Neural progenitor cell (in vitro differentiated cells): ENCODE measurements at regions not wholly inside any gene's neighbourhood (a gene's known extent, or its start where the extent isn't known, plus 50 kb on each side); places are given as distances from the start of the nearest gene placed in this dataset.

Experiments used
- DNase-seq: peaks from one replicate; pipeline ENCODE4 v3.0.0-alpha.2; 2016; ENCODE audit warnings: low spot score
- H2AFZ ChIP-seq: fragments of 200-600 bp; sonication (generic); replicated peaks from 2 replicates; pipeline ENCODE4 v1.6.1; 2016; ENCODE audit warnings: antibody characterized with exemption
- H3F3A ChIP-seq: fragments of 200-600 bp; sonication (generic); 2 replicates; pipeline ENCODE4 v1.6.1; 2016; ENCODE audit warnings: antibody characterized with exemption, low read depth
- H3K27ac ChIP-seq: fragments of 200-600 bp; sonication (generic); 2 replicates; pipeline ENCODE4 v1.5.1; 2016; ENCODE audit warnings: mild to moderate bottlenecking
- H3K27me3 ChIP-seq: fragments of 200-600 bp; sonication (generic); 2 replicates; pipeline ENCODE4 v1.6.1; 2016; ENCODE audit warnings: mild to moderate bottlenecking, moderate library complexity
- H3K36me3 ChIP-seq: fragments of 200-600 bp; sonication (generic); 2 replicates; pipeline ENCODE4 v1.5.1; 2016
- H3K4me1 ChIP-seq: fragments of 200-600 bp; sonication (generic); 2 replicates; pipeline ENCODE4 v1.6.1; 2016; ENCODE audit warnings: mixed run types
- H3K4me2 ChIP-seq: fragments of 200-600 bp; sonication (generic); 2 replicates; pipeline ENCODE4 v1.6.1; 2016
- H3K4me3 ChIP-seq: fragments of 200-600 bp; sonication (generic); 2 replicates; pipeline ENCODE4 v1.5.1; 2016
- H3K79me2 ChIP-seq: fragments of 200-600 bp; sonication (generic); 2 replicates; pipeline ENCODE4 v1.6.1; 2016; ENCODE audit warnings: low read depth
- H3K9ac ChIP-seq: fragments of 200-600 bp; sonication (generic); 2 replicates; pipeline ENCODE4 v1.6.1; 2016
- H3K9me3 ChIP-seq: fragments of 200-600 bp; sonication (generic); 2 replicates; pipeline ENCODE4 v1.5.1; 2016; ENCODE audit warnings: low read depth
- H4K20me1 ChIP-seq: fragments of 200-600 bp; sonication (generic); 2 replicates; pipeline ENCODE4 v1.6.1; 2016; ENCODE audit warnings: low read depth
- H3K27ac Mint-ChIP-seq: 3 replicates; pipeline ENCODE4 v1.8.0; 2021; ENCODE audit warnings: mixed read lengths
- H3K27me3 Mint-ChIP-seq: 2 replicates; pipeline ENCODE4 v1.8.0; 2022; ENCODE audit warnings: low read depth, mild to moderate bottlenecking, inconsistent platforms, moderate library complexity, mixed read lengths; ENCODE audit not compliant: insufficient read depth
- H3K36me3 Mint-ChIP-seq: 3 replicates; pipeline ENCODE4 v1.8.0; 2021; ENCODE audit warnings: mixed read lengths
- H3K4me1 Mint-ChIP-seq: 3 replicates; pipeline ENCODE4 v1.8.0; 2021; ENCODE audit warnings: mixed read lengths
- H3K4me3 Mint-ChIP-seq: 3 replicates; pipeline ENCODE4 v1.8.0; 2021; ENCODE audit warnings: mild to moderate bottlenecking, moderate library complexity, mixed read lengths
- H3K9me3 Mint-ChIP-seq: 3 replicates; pipeline ENCODE4 v1.8.0; 2020; ENCODE audit warnings: mixed read lengths
- EZH2 ChIP-seq: fragments of 200-600 bp; sonication (generic); IDR thresholded peaks from 2 replicates; pipeline ENCODE4 v1.6.1; 2017; ENCODE audit warnings: antibody characterized with exemption, mild to moderate bottlenecking, moderate library complexity
- EZH2phosphoT487 ChIP-seq: fragments of 200-600 bp; sonication (generic); IDR thresholded peaks from 2 replicates; pipeline ENCODE4 v1.6.1; 2017; ENCODE audit warnings: antibody characterized with exemption
- TF ChIP-seq, protein P1 (sequence below): fragments of 200-600 bp; sonication (generic); IDR thresholded peaks from 2 replicates; pipeline ENCODE4 v1.5.1; 2017; ENCODE audit warnings: antibody characterized with exemption, mild to moderate bottlenecking

DNA sequence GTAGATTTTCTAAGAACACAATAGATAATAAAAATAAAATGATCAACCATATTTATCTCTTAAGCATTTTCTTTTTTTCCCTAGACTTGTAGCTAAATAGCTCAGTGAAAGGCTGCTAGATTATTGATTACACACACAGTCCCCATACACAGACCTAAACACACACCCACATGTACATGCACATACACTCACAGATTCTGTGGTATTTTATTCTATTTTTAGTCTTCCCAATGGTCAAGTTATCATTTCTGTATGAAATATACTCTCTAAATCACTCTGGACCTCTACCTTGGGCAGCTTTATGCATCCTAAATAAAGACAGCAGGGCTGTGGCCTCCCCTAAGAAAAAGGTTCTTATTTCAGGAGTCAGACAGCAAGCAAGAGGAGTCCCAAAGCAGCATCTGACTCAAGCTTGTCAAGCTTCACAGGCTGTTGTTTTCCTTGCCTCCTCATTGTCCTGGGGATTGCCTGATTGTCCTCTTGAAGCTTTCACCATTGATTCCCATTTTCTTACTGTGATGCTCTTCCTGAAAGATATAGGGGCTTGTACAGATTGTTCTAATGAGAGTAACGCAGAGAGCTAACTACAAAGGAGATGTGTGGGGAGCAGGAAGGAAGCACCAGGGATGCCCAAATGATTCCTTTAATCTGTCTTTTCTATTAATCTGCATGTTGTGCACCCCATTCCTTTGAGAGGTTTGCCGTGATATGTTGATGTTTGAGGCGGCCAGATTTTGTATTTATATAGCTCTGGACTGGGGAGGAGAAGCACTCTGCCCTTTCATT, 986.5 kb downstream of the PCDH17 start:
- TF ChIP-seq, protein P1, sequence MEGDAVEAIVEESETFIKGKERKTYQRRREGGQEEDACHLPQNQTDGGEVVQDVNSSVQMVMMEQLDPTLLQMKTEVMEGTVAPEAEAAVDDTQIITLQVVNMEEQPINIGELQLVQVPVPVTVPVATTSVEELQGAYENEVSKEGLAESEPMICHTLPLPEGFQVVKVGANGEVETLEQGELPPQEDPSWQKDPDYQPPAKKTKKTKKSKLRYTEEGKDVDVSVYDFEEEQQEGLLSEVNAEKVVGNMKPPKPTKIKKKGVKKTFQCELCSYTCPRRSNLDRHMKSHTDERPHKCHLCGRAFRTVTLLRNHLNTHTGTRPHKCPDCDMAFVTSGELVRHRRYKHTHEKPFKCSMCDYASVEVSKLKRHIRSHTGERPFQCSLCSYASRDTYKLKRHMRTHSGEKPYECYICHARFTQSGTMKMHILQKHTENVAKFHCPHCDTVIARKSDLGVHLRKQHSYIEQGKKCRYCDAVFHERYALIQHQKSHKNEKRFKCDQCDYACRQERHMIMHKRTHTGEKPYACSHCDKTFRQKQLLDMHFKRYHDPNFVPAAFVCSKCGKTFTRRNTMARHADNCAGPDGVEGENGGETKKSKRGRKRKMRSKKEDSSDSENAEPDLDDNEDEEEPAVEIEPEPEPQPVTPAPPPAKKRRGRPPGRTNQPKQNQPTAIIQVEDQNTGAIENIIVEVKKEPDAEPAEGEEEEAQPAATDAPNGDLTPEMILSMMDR = no peak
- TF ChIP-seq EZH2 (no peak), EZH2phosphoT487 (no peak)
- peak overlapping the region; percentile 19 for H3K4me3 Mint-ChIP-seq
- H3K4me1 Mint-ChIP-seq = peaks cover 39% of the 10 kb centered on the region
- H3K36me3 Mint-ChIP-seq = no peaks in the 10 kb centered on the region
- H3K27me3 Mint-ChIP-seq = no peaks in the 10 kb centered on the region
- Histone ChIP-seq H3K36me3 (no peaks in the 10 kb centered on the region), H3K9me3 (no peaks in the 10 kb centered on the region), H3K9ac (no peak overlapping the region), H3K27me3 (no peaks in the 10 kb centered on the region), H3K79me2 (no peaks in the 10 kb centered on the region), H3F3A (peaks cover 25% of the 10 kb centered on the region), H4K20me1 (no peaks in the 10 kb centered on the region), H3K4me1 (peaks cover 44% of the 10 kb centered on the region), H2AFZ (no peak overlapping the region), H3K27ac (peak overlapping the region; percentile 38), H3K4me3 (no peak overlapping the region), H3K4me2 (peak overlapping the region; percentile 49)
- peak; percentile 52 for DNase-seq
- peak overlapping the region; percentile 96 for H3K27ac Mint-ChIP-seq
- H3K9me3 Mint-ChIP-seq = peaks cover 1% of the 10 kb centered on the region

DNA sequence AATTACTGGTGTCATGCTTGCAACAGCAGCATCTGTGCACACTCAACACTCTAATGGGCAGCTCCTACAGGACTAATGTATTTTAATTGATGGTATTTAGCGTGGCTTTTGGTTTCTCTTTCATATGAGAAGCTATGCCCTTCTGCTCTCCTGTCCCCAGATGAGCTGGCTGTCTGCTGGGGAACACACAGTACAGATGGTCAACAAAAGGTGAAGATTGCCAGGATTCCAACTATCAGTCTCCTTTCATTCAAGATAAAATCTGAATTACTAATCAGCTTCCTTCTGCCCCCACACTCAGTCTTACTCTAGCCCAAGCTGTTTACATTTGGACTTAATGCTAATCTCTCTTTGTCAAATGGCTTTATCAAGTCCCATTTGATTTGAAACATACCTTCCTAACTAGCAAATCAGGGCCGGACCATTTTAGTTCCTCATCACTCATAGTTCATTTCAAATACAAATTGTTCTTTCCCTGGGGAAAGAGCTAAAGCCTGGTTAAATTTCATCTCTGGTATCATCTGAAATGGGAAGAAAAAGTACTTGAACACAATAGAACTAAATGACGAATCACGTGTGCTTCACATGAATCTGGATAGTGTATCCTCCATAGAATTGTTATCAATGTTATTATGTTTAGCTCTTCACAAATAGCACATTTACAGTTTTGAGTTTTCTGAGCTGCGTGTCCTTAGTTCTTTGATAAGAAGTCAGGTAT, 988.0 kb downstream of the PCDH17 start:
- no peaks in the 10 kb centered on the region for H3K27me3 ChIP-seq
- Mint-ChIP-seq H3K27ac (peak overlapping the region; percentile 76), H3K4me1 (peaks cover 39% of the 10 kb centered on the region), H3K36me3 (no peaks in the 10 kb centered on the region), H3K27me3 (no peaks in the 10 kb centered on the region), H3K4me3 (peak overlapping the region; percentile 30), H3K9me3 (peaks cover 6% of the 10 kb centered on the region)
- H3K4me2 ChIP-seq = peak overlapping the region; percentile 54
- no peak for TF ChIP-seq EZH2phosphoT487
- no peak for TF ChIP-seq EZH2
- peak overlapping the region; percentile 53 for H3K27ac ChIP-seq
- no peaks in the 10 kb centered on the region for H3K79me2 ChIP-seq
- H2AFZ ChIP-seq = no peak overlapping the region
- no peaks in the 10 kb centered on the region for H4K20me1 ChIP-seq
- peaks cover 25% of the 10 kb centered on the region for H3F3A ChIP-seq
- peak; percentile 46 for DNase-seq
- H3K4me3 ChIP-seq = no peak overlapping the region
- peaks cover 44% of the 10 kb centered on the region for H3K4me1 ChIP-seq
- no peaks in the 10 kb centered on the region for H3K36me3 ChIP-seq
- no peak overlapping the region for H3K9ac ChIP-seq
- no peaks in the 10 kb centered on the region for H3K9me3 ChIP-seq

DNA sequence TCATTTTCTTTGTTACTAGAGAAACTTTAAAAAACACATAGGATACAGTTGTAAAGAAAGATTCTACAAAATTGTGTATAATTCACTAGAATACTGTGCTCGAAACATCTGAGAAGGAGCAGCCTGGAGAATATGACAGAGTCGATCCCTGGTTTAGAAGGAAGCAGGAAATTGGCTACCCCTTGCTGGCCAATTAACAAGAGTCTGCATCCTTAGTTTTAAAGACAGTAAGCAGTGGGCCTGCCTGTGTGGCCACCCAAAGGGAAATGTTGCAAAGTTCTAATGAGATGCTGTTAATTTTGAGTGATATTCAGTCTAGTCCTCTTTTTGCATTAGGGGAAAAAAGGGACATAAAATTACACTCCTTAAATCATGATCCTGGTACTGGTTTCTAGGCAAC, 988.6 kb downstream of the PCDH17 start:
- Mint-ChIP-seq H3K4me3 (peak overlapping the region; percentile 64), H3K27me3 (no peaks in the 10 kb centered on the region), H3K9me3 (peaks cover 6% of the 10 kb centered on the region), H3K4me1 (peaks cover 39% of the 10 kb centered on the region), H3K27ac (peak overlapping the region; percentile 78), H3K36me3 (no peaks in the 10 kb centered on the region)
- H3K36me3 ChIP-seq = no peaks in the 10 kb centered on the region
- peak; percentile 28 for DNase-seq
- H2AFZ ChIP-seq = no peak overlapping the region
- no peaks in the 10 kb centered on the region for H4K20me1 ChIP-seq
- peak overlapping the region; percentile 53 for H3K27ac ChIP-seq
- H3K9ac ChIP-seq = no peak overlapping the region
- H3F3A ChIP-seq = peaks cover 25% of the 10 kb centered on the region
- H3K4me1 ChIP-seq = peaks cover 44% of the 10 kb centered on the region
- TF ChIP-seq EZH2 = no peak
- TF ChIP-seq, protein P1 = no peak
- no peaks in the 10 kb centered on the region for H3K27me3 ChIP-seq
- no peaks in the 10 kb centered on the region for H3K79me2 ChIP-seq
- H3K9me3 ChIP-seq = no peaks in the 10 kb centered on the region
- no peak overlapping the region for H3K4me3 ChIP-seq
- peak overlapping the region; percentile 54 for H3K4me2 ChIP-seq
